Sigmoid colon (tissue), 4 donors: ENCODE measurements at regions not wholly inside any gene's neighbourhood (a gene's known extent, or its start where the extent isn't known, plus 50 kb on each side); places are given as distances from the start of the nearest gene placed in this dataset.

Experiments used
- POLR2A ChIP-seq, 2 donors: fragments of 450-650 bp; IDR thresholded peaks; one replicate each; pipeline ENCODE4 v1.6.1; 2016; ENCODE audit warnings: antibody characterized with exemption in 2 of 2, mild to moderate bottlenecking in 2 of 2, moderate library complexity in 2 of 2
- POLR2AphosphoS5 ChIP-seq, 4 donors: sonication (generic); formaldehyde crosslinking; IDR thresholded peaks; one replicate each; pipeline ENCODE4 v1.6.1; 2017; ENCODE audit warnings: antibody characterized with exemption in 4 of 4
- TF ChIP-seq, protein P1 (sequence below), 4 experiments: fragments of 450-650 bp in 3 of 4; fragments of 200-600 bp in 1 of 4; IDR thresholded peaks; one replicate each; pipeline ENCODE4 v1.5.1; 2016 to 2019; ENCODE audit warnings: antibody characterized with exemption in 4 of 4, mild to moderate bottlenecking in 3 of 4, moderate library complexity in 2 of 4

DNA sequence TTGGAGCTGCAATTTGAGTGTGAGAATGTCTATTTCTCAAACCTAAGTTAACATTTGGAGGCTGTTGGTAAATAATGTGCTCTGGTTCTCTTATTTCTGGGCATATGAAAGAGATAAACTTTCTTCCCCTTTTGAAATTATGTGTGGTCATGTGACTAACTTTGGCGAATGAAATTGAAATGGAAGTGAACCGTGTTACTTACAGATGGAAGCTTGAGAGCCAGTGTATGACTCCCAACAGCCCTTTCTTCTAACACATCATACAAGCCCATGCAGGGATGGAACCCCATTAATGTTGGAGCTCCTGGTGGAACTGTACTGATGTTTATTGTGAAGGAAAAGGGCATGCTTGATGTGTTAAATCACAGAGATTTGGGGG lies 725.8 kb downstream of the TSN start:
- TF ChIP-seq, protein P1, sequence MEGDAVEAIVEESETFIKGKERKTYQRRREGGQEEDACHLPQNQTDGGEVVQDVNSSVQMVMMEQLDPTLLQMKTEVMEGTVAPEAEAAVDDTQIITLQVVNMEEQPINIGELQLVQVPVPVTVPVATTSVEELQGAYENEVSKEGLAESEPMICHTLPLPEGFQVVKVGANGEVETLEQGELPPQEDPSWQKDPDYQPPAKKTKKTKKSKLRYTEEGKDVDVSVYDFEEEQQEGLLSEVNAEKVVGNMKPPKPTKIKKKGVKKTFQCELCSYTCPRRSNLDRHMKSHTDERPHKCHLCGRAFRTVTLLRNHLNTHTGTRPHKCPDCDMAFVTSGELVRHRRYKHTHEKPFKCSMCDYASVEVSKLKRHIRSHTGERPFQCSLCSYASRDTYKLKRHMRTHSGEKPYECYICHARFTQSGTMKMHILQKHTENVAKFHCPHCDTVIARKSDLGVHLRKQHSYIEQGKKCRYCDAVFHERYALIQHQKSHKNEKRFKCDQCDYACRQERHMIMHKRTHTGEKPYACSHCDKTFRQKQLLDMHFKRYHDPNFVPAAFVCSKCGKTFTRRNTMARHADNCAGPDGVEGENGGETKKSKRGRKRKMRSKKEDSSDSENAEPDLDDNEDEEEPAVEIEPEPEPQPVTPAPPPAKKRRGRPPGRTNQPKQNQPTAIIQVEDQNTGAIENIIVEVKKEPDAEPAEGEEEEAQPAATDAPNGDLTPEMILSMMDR (IDR thresholded peaks at IDR 0.05), result no peak
- TF ChIP-seq POLR2A (IDR thresholded peaks at IDR 0.05), result no peak
- TF ChIP-seq POLR2AphosphoS5 (IDR thresholded peaks at IDR 0.05), result no peak
